AG09319 (cell line): ENCODE measurements at regions not wholly inside any gene's neighbourhood (a gene's known extent, or its start where the extent isn't known, plus 50 kb on each side); places are given as distances from the start of the nearest gene placed in this dataset.

Experiments used
- DNase-seq: peaks from one replicate; pipeline ENCODE4 v3.0.0-alpha.2; 2010; ENCODE audit warnings: low read depth; ENCODE audit errors: extremely low read depth
- CTCF ChIP-seq: IDR thresholded peaks from 2 replicates; pipeline ENCODE4 v1.5.1; 2011; ENCODE audit warnings: low read depth, mild to moderate bottlenecking, inconsistent platforms, low read length, moderate library complexity

GRCh38 chr2:8491296-8492027, 190.4 kb upstream of the ID2 start:
- DNase-seq, result no peak
- no peak for TF ChIP-seq CTCF

GRCh38 chr2:8494151-8494550, 187.7 kb upstream of the ID2 start:
- no peak for DNase-seq
- no peak for TF ChIP-seq CTCF

- no peak for DNase-seq
- no peak for TF ChIP-seq CTCF
Measured at GRCh38 chr2:8494589-8494988, 187.3 kb upstream of the ID2 start.

- no peak for TF ChIP-seq CTCF
- DNase-seq, result no peak
Measured at GRCh38 chr2:8495189-8495989, 186.5 kb upstream of the ID2 start.

- no peak for DNase-seq
- TF ChIP-seq CTCF, result no peak
Measured at GRCh38 chr2:8496079-8496478, 185.8 kb upstream of the ID2 start.

- no peak for TF ChIP-seq CTCF
- DNase-seq, result no peak
Measured at GRCh38 chr2:8496617-8497016, 185.2 kb upstream of the ID2 start.

GRCh38 chr2:8498994-8499393, 182.9 kb upstream of the ID2 start:
- TF ChIP-seq CTCF, result no peak
- no peak for DNase-seq
